HUDEP-2 (cell line): ENCODE measurements at regions not wholly inside any gene's neighbourhood (a gene's known extent, or its start where the extent isn't known, plus 50 kb on each side); places are given as distances from the start of the nearest gene placed in this dataset.
"Not testable (repeated sequence)": the region's sequence is repeated elsewhere in the genome, so short reads cannot be mapped to it uniquely, and the experiment has no call there.

ENCODE experiments used
- DNase-seq, 76 experiments: peaks; one replicate each; lab custom pipeline; 2025; ENCODE audit not compliant: unreplicated experiment in 76 of 76; lab: John Stamatoyannopoulos, UW

- DNase-seq = peak in 42 of 76 experiments; percentile 0 to 56 (median 16)
Observed at GRCh38 chr5:17118631-17119030, 98.8 kb upstream of the BASP1 start.

- DNase-seq = no peak
Observed at GRCh38 chr5:17120209-17120608, 97.2 kb upstream of the BASP1 start.

- no peak for DNase-seq
Observed at GRCh38 chr5:17121776-17122175, 95.7 kb upstream of the BASP1 start.

GRCh38 chr5:17123010-17123409, 94.4 kb upstream of the BASP1 start:
- no peak for DNase-seq

GRCh38 chr5:17123773-17124172, 93.7 kb upstream of the BASP1 start:
- not testable (repeated sequence) for DNase-seq

GRCh38 chr5:17127743-17128231, 89.6 kb upstream of the BASP1 start:
- DNase-seq = no peak

GRCh38 chr5:17129093-17129849, 88.2 kb upstream of the BASP1 start:
- DNase-seq = no peak

- DNase-seq = not testable (repeated sequence)
Observed at GRCh38 chr5:17130302-17130701, 87.1 kb upstream of the BASP1 start.

- peak in 8 of 76 experiments; percentile 0 to 9 (median 1) for DNase-seq
Observed at GRCh38 chr5:17132444-17133083, 84.9 kb upstream of the BASP1 start.

- DNase-seq = no peak
Observed at GRCh38 chr5:17135050-17135449, 82.4 kb upstream of the BASP1 start.

- DNase-seq = no peak
Observed at GRCh38 chr5:17143335-17143734, 74.1 kb upstream of the BASP1 start.

- DNase-seq = no peak
Observed at GRCh38 chr5:17146280-17146841, 71.1 kb upstream of the BASP1 start.

- no peak for DNase-seq
Observed at GRCh38 chr5:17147170-17147569, 70.3 kb upstream of the BASP1 start.

GRCh38 chr5:17147617-17148016, 69.8 kb upstream of the BASP1 start:
- DNase-seq = no peak

- DNase-seq = no peak
Observed at GRCh38 chr5:17148481-17148880, 69.0 kb upstream of the BASP1 start.

GRCh38 chr5:17149786-17150185, 67.6 kb upstream of the BASP1 start:
- no peak for DNase-seq

- no peak for DNase-seq
Observed at GRCh38 chr5:17150531-17150930, 66.9 kb upstream of the BASP1 start.

- DNase-seq = no peak
Observed at GRCh38 chr5:17151686-17152085, 65.7 kb upstream of the BASP1 start.

GRCh38 chr5:17154211-17154996, 63.0 kb upstream of the BASP1 start:
- DNase-seq = no peak

GRCh38 chr5:17156463-17156862, 61.0 kb upstream of the BASP1 start:
- DNase-seq = no peak

GRCh38 chr5:17157294-17157693, 60.1 kb upstream of the BASP1 start:
- no peak for DNase-seq
